Skeletal muscle satellite cell (primary cell): ENCODE measurements at regions not wholly inside any gene's neighbourhood (a gene's known extent, or its start where the extent isn't known, plus 50 kb on each side); places are given as distances from the start of the nearest gene placed in this dataset.

Source experiments
- H3K27me3 ChIP-seq: 2 replicates; pipeline ENCODE4 v1.7.0; 2013; ENCODE audit warnings: low read length; ENCODE audit not compliant: control insufficient read depth, insufficient read depth
- H3K36me3 ChIP-seq: 2 replicates; pipeline ENCODE4 v1.7.0; 2013; ENCODE audit warnings: mild to moderate bottlenecking, control low read depth, low read length; ENCODE audit not compliant: insufficient read depth
- H3K4me1 ChIP-seq: 2 replicates; pipeline ENCODE4 v1.7.0; 2013; ENCODE audit warnings: low read length; ENCODE audit not compliant: control insufficient read depth, insufficient read depth
- H3K4me2 ChIP-seq: 2 replicates; pipeline ENCODE4 v1.7.0; 2013; ENCODE audit warnings: mild to moderate bottlenecking, low read length
- H3K4me3 ChIP-seq: 2 replicates; pipeline ENCODE4 v1.7.0; 2013; ENCODE audit warnings: low read length
- H3K9ac ChIP-seq: 2 replicates; pipeline ENCODE4 v1.7.0; 2013; ENCODE audit warnings: mild to moderate bottlenecking, low read depth, low read length, moderate library complexity
- H3K9me3 ChIP-seq: replicated peaks from 2 replicates; pipeline ENCODE4 v1.7.0; 2013; ENCODE audit warnings: mild to moderate bottlenecking, control low read depth, low read length

DNA sequence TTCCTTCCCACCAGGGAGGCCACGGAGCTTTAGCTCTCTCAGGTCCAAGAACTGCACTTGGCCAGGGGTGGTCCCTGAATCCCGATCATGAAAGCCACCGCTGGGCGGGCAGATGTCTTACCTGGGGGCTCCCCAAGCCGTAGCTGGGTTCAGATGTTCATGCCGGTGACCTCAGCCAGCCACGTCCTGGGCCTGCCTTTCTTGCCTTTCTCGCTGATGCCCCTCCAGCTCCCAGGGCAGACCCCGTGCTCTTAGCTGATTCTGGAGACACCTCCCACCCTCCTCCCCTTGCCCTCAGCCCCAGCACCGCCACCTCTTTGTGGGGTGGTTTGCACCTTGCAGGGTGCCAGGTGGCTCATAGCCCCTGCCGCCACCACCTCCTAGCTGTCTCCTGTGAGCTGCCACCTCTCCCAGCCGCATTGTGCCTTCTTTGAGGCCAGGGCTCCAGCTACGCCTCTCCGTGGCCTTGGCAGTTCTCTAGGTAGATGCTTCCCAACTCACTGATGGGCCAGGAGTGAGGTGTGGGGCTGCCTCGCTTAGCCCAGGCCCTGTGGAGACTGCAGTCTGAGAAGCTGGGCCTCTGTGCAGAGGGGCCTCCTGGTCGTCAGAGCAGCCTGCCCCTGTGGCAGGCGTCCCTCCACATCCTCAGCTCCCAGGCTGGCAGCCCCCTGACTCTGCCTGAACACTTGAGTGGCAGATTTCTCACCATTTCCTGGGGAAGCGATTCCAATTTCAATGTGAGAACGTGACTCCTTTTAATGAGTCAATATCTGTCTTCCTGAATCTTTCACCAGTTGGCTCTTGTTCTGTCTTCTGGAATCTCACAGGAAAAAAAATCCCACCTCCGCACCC lies 97.6 kb upstream of the B3GAT1 start:
- H3K4me2 ChIP-seq = no peak overlapping the region
- no peak overlapping the region for H3K9ac ChIP-seq
- H3K9me3 ChIP-seq = peaks cover 14% of the 10 kb centered on the region
- no peaks in the 10 kb centered on the region for H3K36me3 ChIP-seq
- H3K4me1 ChIP-seq = no peaks in the 10 kb centered on the region
- no peaks in the 10 kb centered on the region for H3K27me3 ChIP-seq
- H3K4me3 ChIP-seq = no peak overlapping the region

DNA sequence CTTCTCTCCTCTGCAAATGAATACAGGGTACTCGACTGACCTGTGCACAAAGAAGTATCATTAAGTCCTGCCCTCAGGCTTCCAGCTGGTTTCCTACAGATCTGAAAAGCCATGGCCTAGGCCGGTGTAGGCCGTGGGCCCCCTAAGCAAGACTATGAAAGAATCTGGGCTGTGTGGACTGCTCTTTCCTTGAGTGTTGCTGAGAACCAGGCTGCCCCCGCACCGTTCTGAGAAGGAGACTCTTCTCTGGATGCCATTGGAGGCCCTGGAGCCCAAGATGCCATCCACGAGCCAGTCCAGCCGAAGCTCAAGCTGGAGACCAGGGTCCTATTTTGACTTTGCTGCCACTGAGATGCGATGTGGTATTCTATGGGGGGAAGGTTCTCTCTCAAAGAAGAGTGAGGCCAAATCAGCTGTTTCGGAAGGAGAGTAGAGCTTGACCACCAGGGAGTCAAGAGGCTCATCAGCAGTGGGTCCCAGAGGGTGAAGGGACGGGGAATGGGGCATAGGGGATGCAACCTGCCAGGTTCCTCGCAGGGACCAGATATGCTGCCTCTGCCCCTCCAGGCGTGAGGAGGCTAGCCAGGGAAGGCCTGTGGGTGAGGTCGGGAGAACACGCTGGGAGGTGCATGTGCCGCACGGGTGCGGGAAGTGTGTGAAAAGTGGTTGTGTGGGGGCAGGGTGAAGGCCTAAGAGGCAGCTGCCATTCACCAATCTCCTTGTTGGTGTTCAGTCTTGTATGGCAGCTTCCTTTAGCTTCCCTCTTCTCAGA lies 96.4 kb upstream of the B3GAT1 start:
- no peak overlapping the region for H3K4me3 ChIP-seq
- H3K9me3 ChIP-seq = peaks cover 13% of the 10 kb centered on the region
- H3K4me2 ChIP-seq = no peak overlapping the region
- no peaks in the 10 kb centered on the region for H3K36me3 ChIP-seq
- H3K27me3 ChIP-seq = no peaks in the 10 kb centered on the region
- no peak overlapping the region for H3K9ac ChIP-seq
- H3K4me1 ChIP-seq = no peaks in the 10 kb centered on the region

DNA sequence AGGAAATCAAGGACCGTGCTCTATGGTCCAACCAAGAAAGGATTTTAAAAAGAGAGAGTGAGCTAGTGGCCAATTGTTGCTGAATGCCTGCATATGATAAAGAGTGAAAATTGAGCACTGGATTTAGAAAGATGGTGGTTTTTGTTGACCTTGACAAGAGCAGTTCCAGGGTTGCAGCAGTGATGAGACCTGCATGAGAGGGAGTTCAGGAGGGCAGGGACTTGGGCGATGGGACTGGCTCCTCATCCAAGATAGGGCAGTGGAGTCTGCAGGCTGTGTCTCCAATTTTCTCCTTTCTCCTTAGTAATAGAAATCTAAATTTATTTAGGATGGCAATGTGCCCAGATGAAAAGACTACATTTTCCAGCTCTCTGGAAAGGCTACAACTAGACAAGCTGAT lies 94.0 kb upstream of the B3GAT1 start:
- Histone ChIP-seq H3K4me3 (no peak overlapping the region), H3K9me3 (peaks cover 11% of the 10 kb centered on the region), H3K36me3 (no peaks in the 10 kb centered on the region), H3K4me2 (no peak overlapping the region), H3K9ac (no peak overlapping the region), H3K27me3 (no peaks in the 10 kb centered on the region), H3K4me1 (no peaks in the 10 kb centered on the region)

DNA sequence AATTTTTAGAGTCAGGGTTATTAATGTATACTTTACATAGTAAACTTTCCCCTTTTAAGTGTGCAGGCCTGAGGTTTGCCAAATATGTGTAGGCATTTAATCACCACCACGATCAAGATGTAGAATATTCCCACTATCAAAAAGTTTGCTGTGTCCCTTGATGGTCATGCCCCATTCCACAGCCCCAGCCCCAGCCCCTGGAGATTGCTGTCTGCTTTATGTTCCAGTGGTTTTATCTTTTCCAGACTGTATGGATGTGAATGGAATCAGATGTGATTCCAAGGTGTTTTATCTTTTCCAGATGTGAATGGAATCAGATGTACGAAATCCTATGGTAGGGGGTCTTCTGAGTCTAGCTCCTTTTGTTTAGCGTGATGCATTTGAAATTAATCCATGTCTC lies 93.1 kb upstream of the B3GAT1 start:
- Histone ChIP-seq H3K9me3 (peaks cover 11% of the 10 kb centered on the region), H3K27me3 (no peaks in the 10 kb centered on the region), H3K9ac (no peak overlapping the region)

DNA sequence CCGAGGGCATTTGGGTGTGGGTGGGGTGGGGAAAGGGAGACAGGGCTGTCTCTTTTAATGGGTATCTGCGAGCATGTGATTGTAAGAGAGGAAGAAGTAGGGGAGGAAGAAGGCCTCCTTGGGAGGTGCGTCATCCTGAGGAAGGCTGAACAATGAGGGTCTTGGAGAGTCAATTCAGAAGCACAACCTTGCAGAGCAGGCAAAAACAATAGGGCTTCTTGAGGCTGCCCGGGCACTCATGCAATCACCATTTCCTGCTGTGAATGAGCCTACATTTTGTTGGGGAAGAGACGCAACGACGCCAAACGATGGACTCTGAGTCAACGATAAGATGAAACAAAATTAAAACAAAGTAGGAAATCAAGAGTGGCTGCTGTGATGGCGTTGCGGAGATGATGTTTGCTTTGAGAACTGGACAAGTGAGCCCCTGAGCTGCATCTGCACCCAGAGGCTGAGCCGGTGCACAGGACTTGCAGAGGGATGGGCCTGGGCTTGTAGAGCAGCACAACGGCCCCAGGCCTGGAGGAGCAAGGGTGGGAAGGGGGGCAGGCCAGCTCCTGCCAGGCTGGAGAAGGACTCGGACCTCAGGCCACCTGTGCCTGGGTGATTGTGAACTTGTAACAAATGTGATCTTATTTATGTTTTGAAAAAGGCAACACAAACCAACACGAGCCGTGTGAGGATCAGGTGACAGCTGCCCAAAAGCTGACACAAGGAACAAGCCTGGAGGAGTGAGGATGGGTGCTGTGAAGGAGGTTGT lies 92.3 kb upstream of the B3GAT1 start:
- peaks cover 11% of the 10 kb centered on the region for H3K9me3 ChIP-seq
- no peak overlapping the region for H3K9ac ChIP-seq
- H3K4me2 ChIP-seq = no peak overlapping the region
- no peaks in the 10 kb centered on the region for H3K27me3 ChIP-seq
- H3K36me3 ChIP-seq = no peaks in the 10 kb centered on the region
- H3K4me3 ChIP-seq = no peak overlapping the region
- no peaks in the 10 kb centered on the region for H3K4me1 ChIP-seq

More for the DNA sequence above, 93.1 kb upstream of the B3GAT1 start:
- Histone ChIP-seq H3K36me3 (no peaks in the 10 kb centered on the region), H3K4me2 (no peak overlapping the region), H3K4me1 (no peaks in the 10 kb centered on the region), H3K4me3 (no peak overlapping the region)

DNA sequence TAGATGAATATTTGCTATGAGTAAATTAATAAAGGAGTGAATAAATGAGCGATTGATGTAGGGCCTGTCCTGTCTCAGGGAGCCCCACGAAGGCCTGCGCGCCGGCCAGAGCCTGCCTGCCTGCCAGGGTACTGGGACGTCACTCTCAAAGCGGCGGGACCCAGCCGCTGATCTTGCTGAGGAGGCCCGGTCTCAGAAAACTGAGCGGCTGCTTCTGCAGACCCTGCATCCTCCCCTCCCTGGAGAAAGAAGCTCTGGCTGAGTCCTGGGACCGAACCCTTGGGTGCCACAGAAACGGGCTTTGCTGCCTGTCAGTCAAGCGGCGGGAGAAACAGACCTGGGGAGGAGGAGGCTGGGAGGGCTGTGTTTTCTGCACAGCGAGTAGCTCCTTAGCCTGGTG lies 91.6 kb upstream of the B3GAT1 start:
- no peaks in the 10 kb centered on the region for H3K27me3 ChIP-seq
- no peaks in the 10 kb centered on the region for H3K4me1 ChIP-seq
- H3K9me3 ChIP-seq = peaks cover 13% of the 10 kb centered on the region
- no peaks in the 10 kb centered on the region for H3K36me3 ChIP-seq
- H3K4me2 ChIP-seq = no peak overlapping the region
- no peak overlapping the region for H3K9ac ChIP-seq
- no peak overlapping the region for H3K4me3 ChIP-seq

DNA sequence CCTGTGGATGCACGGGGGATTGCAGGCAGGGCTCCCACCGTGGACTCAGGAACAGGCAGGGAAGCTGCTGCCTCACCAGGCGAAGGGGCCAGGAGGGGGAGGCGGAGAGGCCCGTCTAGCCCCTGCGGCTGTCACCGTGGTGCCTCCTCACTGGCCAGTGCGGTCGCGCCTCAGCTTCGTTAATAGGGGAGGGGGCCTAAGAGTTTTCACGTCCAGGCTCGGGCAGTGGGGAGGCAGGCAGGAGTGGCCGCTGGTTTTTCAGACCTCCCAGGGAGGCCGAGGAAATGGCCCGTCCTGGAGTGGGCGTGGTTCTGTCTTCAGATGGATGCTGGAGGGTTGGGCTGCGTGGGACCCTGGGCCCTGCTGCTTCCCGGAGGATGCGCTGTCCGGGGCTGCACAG lies 91.1 kb upstream of the B3GAT1 start:
- Histone ChIP-seq H3K27me3 (no peaks in the 10 kb centered on the region), H3K9ac (no peak overlapping the region), H3K4me2 (no peak overlapping the region), H3K36me3 (no peaks in the 10 kb centered on the region), H3K4me1 (no peaks in the 10 kb centered on the region), H3K4me3 (no peak overlapping the region), H3K9me3 (peaks cover 10% of the 10 kb centered on the region)

DNA sequence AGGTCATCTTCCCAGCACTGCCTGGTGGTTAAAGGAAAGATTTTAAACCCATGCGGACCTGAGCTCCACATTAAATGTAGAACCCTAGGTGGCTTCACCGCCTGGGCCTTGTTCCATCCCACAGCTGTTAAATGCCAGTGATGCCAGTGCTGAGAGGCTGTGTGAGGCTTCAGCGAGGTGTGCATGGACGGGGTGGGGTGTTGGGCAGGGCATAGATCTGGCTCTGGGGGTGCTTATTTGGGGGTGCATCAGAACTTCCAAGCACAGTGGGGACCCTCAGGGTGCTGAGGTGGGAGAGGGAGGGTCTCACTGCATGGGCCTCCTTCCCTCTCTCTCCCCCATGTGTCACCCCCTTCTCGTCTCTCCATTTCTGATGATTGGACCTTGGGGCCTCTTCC lies 90.1 kb upstream of the B3GAT1 start:
- no peak overlapping the region for H3K4me2 ChIP-seq
- H3K36me3 ChIP-seq = no peaks in the 10 kb centered on the region
- peaks cover 8% of the 10 kb centered on the region for H3K9me3 ChIP-seq
- no peak overlapping the region for H3K9ac ChIP-seq
- H3K4me1 ChIP-seq = no peaks in the 10 kb centered on the region
- no peaks in the 10 kb centered on the region for H3K27me3 ChIP-seq
- H3K4me3 ChIP-seq = no peak overlapping the region

DNA sequence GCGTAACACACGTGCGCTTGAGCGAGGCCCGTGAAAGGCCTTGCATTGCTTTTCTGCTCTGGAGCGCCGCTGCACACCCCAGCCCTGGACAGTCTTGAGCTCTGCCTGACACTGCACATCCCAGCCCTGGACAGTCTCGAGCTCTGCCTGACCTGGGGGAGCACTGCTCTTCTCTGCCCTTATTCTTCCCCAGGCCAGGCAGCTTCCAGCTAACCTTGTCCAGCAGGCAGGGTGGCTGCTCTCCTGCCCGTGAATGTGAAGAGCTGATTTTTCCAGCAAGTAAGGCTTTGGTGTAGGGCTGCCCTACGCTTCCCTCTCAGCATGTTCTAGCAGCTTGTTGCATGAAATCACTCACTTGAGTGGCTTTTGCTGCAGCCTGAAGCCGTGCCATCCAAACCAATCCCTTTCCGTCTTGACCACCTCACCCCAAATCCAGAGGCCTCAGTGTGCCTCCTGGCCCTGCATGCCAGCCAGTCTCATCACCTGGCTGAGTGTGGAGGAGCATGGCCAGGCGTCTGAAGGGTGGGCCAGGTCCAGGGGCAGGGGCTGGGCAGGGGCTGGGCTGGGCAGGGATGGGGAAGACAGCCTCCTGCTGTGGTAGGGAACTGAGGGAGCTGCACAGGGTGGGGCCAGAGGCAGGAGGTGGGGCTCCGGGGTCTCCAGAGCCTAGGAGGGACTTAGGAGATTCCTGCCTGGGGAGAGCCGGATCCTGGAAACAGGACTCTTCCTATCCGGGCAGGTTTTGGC lies 89.5 kb upstream of the B3GAT1 start:
- H3K4me2 ChIP-seq = no peak overlapping the region
- H3K9ac ChIP-seq = no peak overlapping the region
- H3K36me3 ChIP-seq = no peaks in the 10 kb centered on the region
- no peak overlapping the region for H3K4me3 ChIP-seq
- H3K9me3 ChIP-seq = peaks cover 8% of the 10 kb centered on the region
- no peaks in the 10 kb centered on the region for H3K27me3 ChIP-seq
- H3K4me1 ChIP-seq = no peaks in the 10 kb centered on the region

DNA sequence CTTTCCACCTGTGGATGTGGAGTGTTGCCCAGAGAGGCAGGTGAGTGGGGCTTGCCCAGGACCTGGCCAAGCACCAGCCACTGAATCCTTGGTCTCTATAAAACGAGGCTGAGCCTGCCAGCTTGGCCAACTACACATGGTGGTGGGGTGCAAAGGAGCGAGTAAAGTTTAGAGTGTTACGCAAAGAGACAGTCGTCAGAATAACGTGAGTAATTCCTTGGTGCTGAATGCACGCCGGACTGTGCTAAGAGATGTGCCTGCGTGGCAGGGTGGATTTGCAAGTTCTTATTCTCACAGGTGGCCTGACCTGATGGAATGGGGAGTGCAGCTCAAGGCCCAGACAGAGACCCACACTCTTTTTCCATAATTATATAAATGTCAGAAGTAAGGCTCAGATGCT lies 88.6 kb upstream of the B3GAT1 start:
- Histone ChIP-seq H3K36me3 (no peaks in the 10 kb centered on the region), H3K27me3 (no peaks in the 10 kb centered on the region), H3K9ac (no peak overlapping the region), H3K4me3 (no peak overlapping the region), H3K4me1 (no peaks in the 10 kb centered on the region), H3K9me3 (peaks cover 8% of the 10 kb centered on the region), H3K4me2 (no peak overlapping the region)

DNA sequence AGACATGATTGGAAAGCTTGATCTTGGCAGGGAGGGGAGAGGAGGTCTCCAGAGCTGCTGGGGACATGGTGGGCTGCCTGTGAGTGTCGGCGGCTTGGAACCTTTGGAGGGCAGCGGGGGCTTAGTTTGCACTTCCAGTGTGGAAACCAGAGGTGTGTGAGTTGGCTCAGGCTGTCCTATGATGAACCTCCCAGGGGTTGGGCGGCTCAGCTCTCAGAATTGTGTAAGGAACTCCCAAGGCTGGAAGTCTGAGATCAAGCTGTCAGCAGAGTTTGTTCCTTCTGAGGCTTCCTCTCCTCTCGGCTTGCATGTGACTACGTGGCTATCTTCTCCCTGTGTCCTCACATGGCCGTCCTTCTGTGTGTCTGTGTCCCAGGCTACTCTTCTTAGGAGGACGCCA lies 87.9 kb upstream of the B3GAT1 start:
- H3K36me3 ChIP-seq = no peaks in the 10 kb centered on the region
- no peak overlapping the region for H3K4me2 ChIP-seq
- no peaks in the 10 kb centered on the region for H3K4me1 ChIP-seq
- peaks cover 8% of the 10 kb centered on the region for H3K9me3 ChIP-seq
- no peaks in the 10 kb centered on the region for H3K27me3 ChIP-seq
- H3K4me3 ChIP-seq = no peak overlapping the region
- no peak overlapping the region for H3K9ac ChIP-seq
